ENCODE measurements at regions not wholly inside any gene's neighbourhood (a gene's known extent, or its start where the extent isn't known, plus 50 kb on each side); places are given as distances from the start of the nearest gene placed in this dataset.

DNA sequence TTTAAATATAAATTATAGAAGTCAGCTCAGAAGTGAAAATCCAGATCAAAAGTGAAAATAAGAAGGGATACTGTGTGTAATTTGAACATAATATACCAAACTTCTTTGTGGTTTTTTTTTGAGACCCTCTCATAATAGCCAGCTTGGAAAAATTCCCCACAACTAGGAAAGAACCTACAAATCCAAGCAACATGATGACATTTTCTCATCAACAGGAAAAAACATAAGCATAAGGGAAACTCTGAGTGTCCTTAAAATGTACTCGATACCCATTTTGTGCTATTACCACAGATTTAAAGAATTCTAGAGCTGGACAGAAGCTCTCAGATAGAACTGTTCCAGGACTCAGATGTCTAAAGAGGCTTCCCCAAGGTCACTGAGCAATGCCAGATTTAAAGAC is 214.8 kb upstream of the KLF14 start:
- TF ChIP-seq, protein P1, sequence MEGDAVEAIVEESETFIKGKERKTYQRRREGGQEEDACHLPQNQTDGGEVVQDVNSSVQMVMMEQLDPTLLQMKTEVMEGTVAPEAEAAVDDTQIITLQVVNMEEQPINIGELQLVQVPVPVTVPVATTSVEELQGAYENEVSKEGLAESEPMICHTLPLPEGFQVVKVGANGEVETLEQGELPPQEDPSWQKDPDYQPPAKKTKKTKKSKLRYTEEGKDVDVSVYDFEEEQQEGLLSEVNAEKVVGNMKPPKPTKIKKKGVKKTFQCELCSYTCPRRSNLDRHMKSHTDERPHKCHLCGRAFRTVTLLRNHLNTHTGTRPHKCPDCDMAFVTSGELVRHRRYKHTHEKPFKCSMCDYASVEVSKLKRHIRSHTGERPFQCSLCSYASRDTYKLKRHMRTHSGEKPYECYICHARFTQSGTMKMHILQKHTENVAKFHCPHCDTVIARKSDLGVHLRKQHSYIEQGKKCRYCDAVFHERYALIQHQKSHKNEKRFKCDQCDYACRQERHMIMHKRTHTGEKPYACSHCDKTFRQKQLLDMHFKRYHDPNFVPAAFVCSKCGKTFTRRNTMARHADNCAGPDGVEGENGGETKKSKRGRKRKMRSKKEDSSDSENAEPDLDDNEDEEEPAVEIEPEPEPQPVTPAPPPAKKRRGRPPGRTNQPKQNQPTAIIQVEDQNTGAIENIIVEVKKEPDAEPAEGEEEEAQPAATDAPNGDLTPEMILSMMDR (conservative IDR thresholded peaks at IDR 0.05; ENCODE audit: low read depth, low read length): no peak
- no peak for TF ChIP-seq EZH2 (IDR thresholded peaks at IDR 0.05; ENCODE audit: borderline replicate concordance, low read depth, low read length, poor library complexity, severe bottlenecking)

Measured in A673 (cell line).